GM18907 (cell line): ENCODE measurements at regions not wholly inside any gene's neighbourhood (a gene's known extent, or its start where the extent isn't known, plus 50 kb on each side); places are given as distances from the start of the nearest gene placed in this dataset.
A peak's percentile ranks its signal among the peaks of the same experiment; 100 is the strongest.

Experiments used
- ATAC-seq: cut with Tn5 transposase; IDR thresholded peaks from one replicate; pipeline ENCODE4 v1.9.1; 2021; ENCODE audit warnings: mild to moderate bottlenecking, moderate library complexity; ENCODE audit not compliant: unreplicated experiment

- ATAC-seq: no peak
Measured at GRCh38 chr9:103898550-103898949, 195.6 kb upstream of the SMC2 start.

- ATAC-seq: no peak
Measured at GRCh38 chr9:103899866-103900265, 194.2 kb upstream of the SMC2 start.

- no peak for ATAC-seq
Measured at GRCh38 chr9:103900466-103900865, 193.6 kb upstream of the SMC2 start.

GRCh38 chr9:103902263-103902662 lies 191.8 kb upstream of the SMC2 start:
- no peak for ATAC-seq

- ATAC-seq: no peak
Measured at GRCh38 chr9:103904242-103904641, 189.9 kb upstream of the SMC2 start.

- no peak for ATAC-seq
Measured at GRCh38 chr9:103913899-103914298, 180.2 kb upstream of the SMC2 start.

GRCh38 chr9:103919605-103920209 lies 174.4 kb upstream of the SMC2 start:
- ATAC-seq: no peak

GRCh38 chr9:103928442-103928841 lies 165.7 kb upstream of the SMC2 start:
- ATAC-seq: no peak

GRCh38 chr9:103941104-103941503 lies 153.0 kb upstream of the SMC2 start:
- no peak for ATAC-seq

- no peak for ATAC-seq
Measured at GRCh38 chr9:103942200-103942599, 151.9 kb upstream of the SMC2 start.

- no peak for ATAC-seq
Measured at GRCh38 chr9:103942651-103943050, 151.5 kb upstream of the SMC2 start.

- no peak for ATAC-seq
Measured at GRCh38 chr9:103949096-103949495, 145.0 kb upstream of the SMC2 start.

GRCh38 chr9:103977163-103977562 lies 116.9 kb upstream of the SMC2 start:
- no peak for ATAC-seq

- no peak for ATAC-seq
Measured at GRCh38 chr9:103978396-103978795, 115.7 kb upstream of the SMC2 start.

- ATAC-seq: no peak
Measured at GRCh38 chr9:103981912-103982311, 112.2 kb upstream of the SMC2 start.

- ATAC-seq: no peak
Measured at GRCh38 chr9:103985077-103985476, 109.0 kb upstream of the SMC2 start.

GRCh38 chr9:103988821-103989220 lies 105.3 kb upstream of the SMC2 start:
- no peak for ATAC-seq

- ATAC-seq: no peak
Measured at GRCh38 chr9:103990311-103990710, 103.8 kb upstream of the SMC2 start.

GRCh38 chr9:103991001-103991400 lies 103.1 kb upstream of the SMC2 start:
- ATAC-seq: no peak

- ATAC-seq: peak; percentile 82
Measured at GRCh38 chr9:103991698-103992097, 102.4 kb upstream of the SMC2 start.

- ATAC-seq: no peak
Measured at GRCh38 chr9:103992938-103993579, 101.0 kb upstream of the SMC2 start.

- ATAC-seq: no peak
Measured at GRCh38 chr9:103997856-103998370, 96.2 kb upstream of the SMC2 start.
